Parathyroid adenoma (tissue), 2 donors: ENCODE measurements at regions not wholly inside any gene's neighbourhood (a gene's known extent, or its start where the extent isn't known, plus 50 kb on each side); places are given as distances from the start of the nearest gene placed in this dataset.
"Not testable (repeated sequence)": the region's sequence is repeated elsewhere in the genome, so short reads cannot be mapped to it uniquely, and the experiment has no call there.

ENCODE experiments used
- H2AFZ ChIP-seq: fragments of 300-600 bp; sonication (generic); one replicate; pipeline ENCODE4 v1.7.0; 2017; ENCODE audit warnings: antibody characterized with exemption, mild to moderate bottlenecking
- H3K27ac ChIP-seq: fragments of 300-600 bp; sonication (generic); one replicate; pipeline ENCODE4 v1.7.0; 2017
- H3K27me3 ChIP-seq: fragments of 300-600 bp; sonication (generic); one replicate; pipeline ENCODE4 v1.7.0; 2017; ENCODE audit warnings: low read length; ENCODE audit not compliant: control insufficient read depth, insufficient read depth
- H3K36me3 ChIP-seq: fragments of 300-600 bp; sonication (generic); one replicate; pipeline ENCODE4 v1.7.0; 2017; ENCODE audit warnings: low read length; ENCODE audit not compliant: control insufficient read depth, insufficient read depth
- H3K4me1 ChIP-seq: fragments of 300-600 bp; sonication (generic); one replicate; pipeline ENCODE4 v1.7.0; 2017; ENCODE audit warnings: control low read depth
- H3K4me2 ChIP-seq: fragments of 300-600 bp; sonication (generic); one replicate; pipeline ENCODE4 v1.7.0; 2017; ENCODE audit warnings: low read length
- H3K4me3 ChIP-seq: fragments of 300-600 bp; sonication (generic); one replicate; pipeline ENCODE4 v1.7.0; 2017; ENCODE audit warnings: low read depth, low read length
- H3K79me2 ChIP-seq: fragments of 300-600 bp; sonication (generic); one replicate; pipeline ENCODE4 v1.7.0; 2017; ENCODE audit warnings: control low read depth
- H3K9ac ChIP-seq: fragments of 300-600 bp; sonication (generic); one replicate; pipeline ENCODE4 v1.7.0; 2017; ENCODE audit warnings: mild to moderate bottlenecking
- H3K9me3 ChIP-seq: fragments of 300-600 bp; sonication (generic); one replicate; pipeline ENCODE4 v1.7.0; 2017; ENCODE audit warnings: low read length; ENCODE audit not compliant: control insufficient read depth
- CTCF ChIP-seq: fragments of 300-600 bp; sonication (generic); IDR thresholded peaks from one replicate; pipeline ENCODE4 v1.7.0; 2017; ENCODE audit warnings: antibody characterized with exemption, mild to moderate bottlenecking
- donor health status: primary hyperparathyroidism.

- Histone ChIP-seq H3K36me3 (no peaks in the 10 kb centered on the region), H3K9me3 (no peaks in the 10 kb centered on the region)
- no peak for TF ChIP-seq CTCF
Observed at GRCh38 chr1:196005426-196005825, 602.8 kb downstream of the KCNT2 start.

GRCh38 chr1:196004388-196004787 lies 603.9 kb downstream of the KCNT2 start:
- not testable (repeated sequence) for H3K4me1 ChIP-seq, H2AFZ ChIP-seq, H3K79me2 ChIP-seq, H3K4me2 ChIP-seq, H3K27me3 ChIP-seq, H3K4me3 ChIP-seq, H3K27ac ChIP-seq, H3K9ac ChIP-seq, H3K36me3 ChIP-seq, H3K9me3 ChIP-seq

More at GRCh38 chr1:196005426-196005825, 602.8 kb downstream of the KCNT2 start:
- Histone ChIP-seq H3K27ac (no peak overlapping the region), H3K27me3 (no peaks in the 10 kb centered on the region), H3K9ac (no peak overlapping the region), H2AFZ (no peak overlapping the region), H3K4me2 (no peak overlapping the region), H3K4me1 (no peaks in the 10 kb centered on the region), H3K4me3 (no peak overlapping the region), H3K79me2 (no peaks in the 10 kb centered on the region)

- no peak for TF ChIP-seq CTCF
- no peak overlapping the region for H3K4me2 ChIP-seq
- no peak overlapping the region for H3K9ac ChIP-seq
- no peaks in the 10 kb centered on the region for H3K9me3 ChIP-seq
- H3K4me1 ChIP-seq: no peaks in the 10 kb centered on the region
- H3K4me3 ChIP-seq: no peak overlapping the region
- H3K79me2 ChIP-seq: no peaks in the 10 kb centered on the region
- no peaks in the 10 kb centered on the region for H3K27me3 ChIP-seq
- H3K36me3 ChIP-seq: no peaks in the 10 kb centered on the region
- H3K27ac ChIP-seq: no peak overlapping the region
- H2AFZ ChIP-seq: no peak overlapping the region
Observed at GRCh38 chr1:196002906-196003305, 605.3 kb downstream of the KCNT2 start.

- not testable (repeated sequence) for H3K27me3 ChIP-seq, H3K4me1 ChIP-seq, H3K36me3 ChIP-seq, H3K9ac ChIP-seq, H3K27ac ChIP-seq, H3K79me2 ChIP-seq, H2AFZ ChIP-seq, H3K4me2 ChIP-seq, H3K9me3 ChIP-seq, H3K4me3 ChIP-seq
Observed at GRCh38 chr1:196002296-196002695, 605.9 kb downstream of the KCNT2 start.

GRCh38 chr1:196001188-196001587 lies 607.1 kb downstream of the KCNT2 start:
- no peak for TF ChIP-seq CTCF
- H2AFZ ChIP-seq: no peak overlapping the region
- no peaks in the 10 kb centered on the region for H3K36me3 ChIP-seq
- H3K27me3 ChIP-seq: no peaks in the 10 kb centered on the region
- no peaks in the 10 kb centered on the region for H3K79me2 ChIP-seq
- no peak overlapping the region for H3K4me3 ChIP-seq
- no peak overlapping the region for H3K27ac ChIP-seq
- no peaks in the 10 kb centered on the region for H3K9me3 ChIP-seq
- H3K9ac ChIP-seq: no peak overlapping the region
- H3K4me1 ChIP-seq: no peaks in the 10 kb centered on the region
- no peak overlapping the region for H3K4me2 ChIP-seq

GRCh38 chr1:195999022-195999421 lies 609.2 kb downstream of the KCNT2 start:
- no peak for TF ChIP-seq CTCF
- no peaks in the 10 kb centered on the region for H3K79me2 ChIP-seq
- no peaks in the 10 kb centered on the region for H3K4me1 ChIP-seq
- H3K9me3 ChIP-seq: no peaks in the 10 kb centered on the region
- no peaks in the 10 kb centered on the region for H3K36me3 ChIP-seq
- no peaks in the 10 kb centered on the region for H3K27me3 ChIP-seq
- no peak overlapping the region for H3K4me3 ChIP-seq
- H2AFZ ChIP-seq: no peak overlapping the region
- no peak overlapping the region for H3K4me2 ChIP-seq
- H3K27ac ChIP-seq: no peak overlapping the region
- H3K9ac ChIP-seq: no peak overlapping the region
